H9 (cell line): ENCODE measurements at regions not wholly inside any gene's neighbourhood (a gene's known extent, or its start where the extent isn't known, plus 50 kb on each side); places are given as distances from the start of the nearest gene placed in this dataset.

Experiments
- DNase-seq: peaks from one replicate; pipeline ENCODE4 v3.0.0-alpha.2; 2017
- H2AFZ ChIP-seq: one replicate; pipeline ENCODE4 v1.6.1; 2013; ENCODE audit warnings: mild to moderate bottlenecking, low read length, control low read depth, moderate library complexity
- H2AK5ac ChIP-seq: 2 replicates; pipeline ENCODE4 v1.6.1; 2013; ENCODE audit warnings: low read length, control low read depth, mixed read lengths; ENCODE audit not compliant: insufficient read length
- H2BK120ac ChIP-seq: one replicate; pipeline ENCODE4 v1.6.1; 2013; ENCODE audit warnings: low read depth, mild to moderate bottlenecking, low read length, control low read depth, inconsistent platforms; ENCODE audit not compliant: poor library complexity, severe bottlenecking
- H2BK12ac ChIP-seq: 2 replicates; pipeline ENCODE4 v1.6.1; 2013; ENCODE audit warnings: low read length, control low read depth, mixed read lengths, low read depth; ENCODE audit not compliant: insufficient read length
- H2BK15ac ChIP-seq: 2 replicates; pipeline ENCODE4 v1.6.1; 2013; ENCODE audit warnings: low read depth, low read length, control low read depth
- H2BK20ac ChIP-seq: one replicate; pipeline ENCODE4 v1.6.1; 2013; ENCODE audit warnings: low read depth, mild to moderate bottlenecking, low read length, control low read depth, inconsistent platforms; ENCODE audit not compliant: poor library complexity, severe bottlenecking
- H2BK5ac ChIP-seq: 2 replicates; pipeline ENCODE4 v1.6.1; 2013; ENCODE audit warnings: low read length, control low read depth, mixed read lengths; ENCODE audit not compliant: insufficient read length
- H3K14ac ChIP-seq: 2 replicates; pipeline ENCODE4 v1.6.1; 2013; ENCODE audit warnings: low read length, control low read depth; ENCODE audit not compliant: insufficient read depth
- H3K18ac ChIP-seq: 2 replicates; pipeline ENCODE4 v1.6.1; 2013; ENCODE audit warnings: low read depth, mild to moderate bottlenecking, mixed read lengths, low read length, control low read depth; ENCODE audit not compliant: insufficient read length
- H3K23ac ChIP-seq: 2 replicates; pipeline ENCODE4 v1.6.1; 2013; ENCODE audit warnings: low read length, control low read depth, mixed read lengths, low read depth; ENCODE audit not compliant: insufficient read length
- H3K23me2 ChIP-seq: 2 replicates; pipeline ENCODE4 v1.6.1; 2013; ENCODE audit warnings: low read depth, mild to moderate bottlenecking, mixed read lengths, low read length, control low read depth; ENCODE audit not compliant: insufficient read length, poor library complexity, severe bottlenecking
- H3K27ac ChIP-seq: 2 replicates; pipeline ENCODE4 v1.5.1; 2013; ENCODE audit warnings: low read length, control low read depth, mixed read lengths, low read depth; ENCODE audit not compliant: insufficient read length
- H3K27me3 ChIP-seq: 2 replicates; pipeline ENCODE4 v1.6.1; 2013; ENCODE audit warnings: low read length, control low read depth, inconsistent platforms; ENCODE audit not compliant: insufficient read depth
- H3K4ac ChIP-seq: 2 replicates; pipeline ENCODE4 v1.6.1; 2013; ENCODE audit warnings: low read depth, mild to moderate bottlenecking, control low read depth, inconsistent platforms, low read length, moderate library complexity
- H3K4me1 ChIP-seq: 2 replicates; pipeline ENCODE4 v1.6.1; 2013; ENCODE audit warnings: low read length, control low read depth, inconsistent platforms; ENCODE audit not compliant: insufficient read depth
- H3K4me2 ChIP-seq: 2 replicates; pipeline ENCODE4 v1.6.1; 2013; ENCODE audit warnings: low read length, control low read depth, mixed read lengths; ENCODE audit not compliant: insufficient read length, insufficient read depth
- H3K56ac ChIP-seq: 2 replicates; pipeline ENCODE4 v1.6.1; 2013; ENCODE audit warnings: low read depth, mild to moderate bottlenecking, mixed read lengths, low read length, control low read depth; ENCODE audit not compliant: insufficient read length
- H3K79me1 ChIP-seq: 2 replicates; pipeline ENCODE4 v1.6.1; 2013; ENCODE audit warnings: low read depth, mild to moderate bottlenecking, moderate library complexity, low read length, control low read depth, inconsistent platforms; ENCODE audit not compliant: insufficient read depth, poor library complexity, severe bottlenecking
- H3K79me2 ChIP-seq: 2 replicates; pipeline ENCODE4 v1.6.1; 2013; ENCODE audit warnings: low read length, control low read depth, inconsistent platforms; ENCODE audit not compliant: insufficient read depth
- H3K9ac ChIP-seq: 2 replicates; pipeline ENCODE4 v1.6.1; 2013; ENCODE audit warnings: low read length, control low read depth, mixed read lengths; ENCODE audit not compliant: insufficient read length; ENCODE audit errors: extremely low read depth
- H3K9me3 ChIP-seq: one replicate; pipeline ENCODE4 v1.6.1; 2013; ENCODE audit warnings: low read depth, low read length, inconsistent platforms; ENCODE audit not compliant: control insufficient read depth
- H3T11ph ChIP-seq: one replicate; pipeline ENCODE4 v1.6.1; 2013; ENCODE audit warnings: mild to moderate bottlenecking, low read length, control low read depth, inconsistent platforms
- H4K20me1 ChIP-seq: one replicate; pipeline ENCODE4 v1.6.1; 2013; ENCODE audit not compliant: control insufficient read depth, insufficient read length, insufficient read depth
- H4K5ac ChIP-seq: 2 replicates; pipeline ENCODE4 v1.6.1; 2013; ENCODE audit warnings: low read depth, mild to moderate bottlenecking, mixed read lengths, low read length, control low read depth; ENCODE audit not compliant: insufficient read length
- H4K8ac ChIP-seq: replicated peaks from 2 replicates; pipeline ENCODE4 v1.6.1; 2013; ENCODE audit warnings: low read length, control low read depth, mixed read lengths, low read depth; ENCODE audit not compliant: insufficient read length
- H4K91ac ChIP-seq: 2 replicates; pipeline ENCODE4 v1.6.1; 2013; ENCODE audit warnings: low read depth, mild to moderate bottlenecking, moderate library complexity, mixed read lengths, low read length, control low read depth; ENCODE audit not compliant: insufficient read length
- H3K27ac Mint-ChIP-seq, 3 experiments: 2 replicates in 2 of 3; 3 replicates in 1 of 3; pipeline ENCODE4 v1.8.0; 2020 to 2021; ENCODE audit warnings: mixed read lengths in 3 of 3, mild to moderate bottlenecking in 1 of 3, moderate library complexity in 1 of 3
- H3K27me3 Mint-ChIP-seq: 2 replicates; pipeline ENCODE4 v1.8.0; 2021; ENCODE audit warnings: low read depth, mild to moderate bottlenecking, moderate library complexity, mixed read lengths
- H3K36me3 Mint-ChIP-seq, 3 experiments: 2 replicates in 2 of 3; 3 replicates in 1 of 3; pipeline ENCODE4 v1.8.0; 2020 to 2021; ENCODE audit warnings: low read depth in 3 of 3, mixed read lengths in 3 of 3; ENCODE audit not compliant: insufficient read depth in 1 of 3
- H3K4me1 Mint-ChIP-seq, 2 experiments: 2 replicates each; pipeline ENCODE4 v1.8.0; 2020; ENCODE audit warnings: mixed read lengths in 2 of 2
- H3K4me3 Mint-ChIP-seq, 2 experiments: 2 replicates in 1 of 2; 3 replicates in 1 of 2; pipeline ENCODE4 v1.8.0; 2020 to 2021; ENCODE audit warnings: mild to moderate bottlenecking in 2 of 2, mixed read lengths in 2 of 2, moderate library complexity in 1 of 2
- H3K9me3 Mint-ChIP-seq, 2 experiments: 2 replicates in 1 of 2; 3 replicates in 1 of 2; pipeline ENCODE4 v1.8.0; 2020; ENCODE audit warnings: mild to moderate bottlenecking in 2 of 2, mixed read lengths in 2 of 2, moderate library complexity in 1 of 2
- CTCF ChIP-seq: fragments of 200-600 bp; sonication (generic); conservative IDR thresholded peaks from 3 replicates; pipeline ENCODE4 v1.8.0; 2021; ENCODE audit warnings: antibody characterized with exemption, mild to moderate bottlenecking
- WGBS: extraction: QIAGEN DNeasy Blood & Tissue Kit; methylation state at CpG from one replicate; pipeline ENCODE4 v1.1.7; 2013; ENCODE audit warnings: missing lambda C conversion rate, low lambda C conversion rate, mixed read lengths; ENCODE audit not compliant: insufficient read length; ENCODE audit errors: extremely low coverage; 5-methylcytosine and 5-hydroxymethylcytosine counted together

GRCh38 chr1:13951793-13952751, 252.1 kb downstream of the PRDM2 start:
- H3K14ac ChIP-seq: no peak overlapping the region
- Mint-ChIP-seq H3K4me1 (peaks cover 32 to 35% of the 10 kb centered on the region in 2 experiments), H3K27ac (peak overlapping the region in 1 of 3 experiments; percentile 53; a peak in 1 of 7 replicates), H3K4me3 (no peak overlapping the region), H3K9me3 (no peaks in the 10 kb centered on the region), H3K36me3 (no peaks in the 10 kb centered on the region), H3K27me3 (peaks cover 20% of the 10 kb centered on the region)
- H3K9me3 ChIP-seq: no peaks in the 10 kb centered on the region
- H3K9ac ChIP-seq: no peak overlapping the region
- H2AK5ac ChIP-seq: no peak overlapping the region
- WGBS: no CpG with 5 or more reads among the region's 4 CpGs
- H3K56ac ChIP-seq: no peak overlapping the region
- no peak overlapping the region for H4K5ac ChIP-seq
- DNase-seq: no peak
- H4K8ac ChIP-seq: no peak overlapping the region
- H3K79me1 ChIP-seq: no peaks in the 10 kb centered on the region
- H2AFZ ChIP-seq: no peak overlapping the region
- no peaks in the 10 kb centered on the region for H3K4me1 ChIP-seq
- H3K4me2 ChIP-seq: no peak overlapping the region
- no peaks in the 10 kb centered on the region for H4K20me1 ChIP-seq
- H3K4ac ChIP-seq: no peak overlapping the region
- no peak for TF ChIP-seq CTCF
- no peak overlapping the region for H2BK15ac ChIP-seq
- H2BK5ac ChIP-seq: no peak overlapping the region
- H3K79me2 ChIP-seq: no peaks in the 10 kb centered on the region
- H3K23ac ChIP-seq: no peak overlapping the region
- no peak overlapping the region for H3K18ac ChIP-seq
- H4K91ac ChIP-seq: no peak overlapping the region
- H3T11ph ChIP-seq: no peak overlapping the region
- H3K23me2 ChIP-seq: no peaks in the 10 kb centered on the region
- no peak overlapping the region for H2BK120ac ChIP-seq
- H3K27me3 ChIP-seq: no peaks in the 10 kb centered on the region
- H2BK12ac ChIP-seq: no peak overlapping the region
- no peak overlapping the region for H2BK20ac ChIP-seq
- H3K27ac ChIP-seq: no peak overlapping the region
